GM12891 (cell line): ENCODE measurements at regions not wholly inside any gene's neighbourhood (a gene's known extent, or its start where the extent isn't known, plus 50 kb on each side); places are given as distances from the start of the nearest gene placed in this dataset.

Experiments used
- DNase-seq: peaks from one replicate; pipeline ENCODE4 v3.0.0; 2011; ENCODE audit warnings: low spot score; ENCODE audit not compliant: insufficient read length
- FAIRE-seq: peaks from 2 replicates; lab custom pipeline; 2011; peaks lifted over from hg19 to GRCh38; lab: Jason Lieb, UNC
- PAX5 ChIP-seq: IDR thresholded peaks from 2 replicates; pipeline ENCODE4 v1.6.1; 2011; ENCODE audit warnings: low read length, moderate library complexity, mild to moderate bottlenecking; ENCODE audit not compliant: insufficient read depth, severe bottlenecking
- POLR2A ChIP-seq: IDR thresholded peaks from 2 replicates; pipeline ENCODE4 v1.6.1; 2011; ENCODE audit warnings: low read depth, low read length, control low read depth
- POLR2AphosphoS5 ChIP-seq: IDR thresholded peaks from 2 replicates; pipeline ENCODE4 v1.6.1; 2011; ENCODE audit warnings: low read depth, low read length, control low read depth
- POU2F2 ChIP-seq: IDR thresholded peaks from 2 replicates; pipeline ENCODE4 v1.6.1; 2011; ENCODE audit warnings: low read depth, mild to moderate bottlenecking, control low read depth, low read length, moderate library complexity
- SPI1 ChIP-seq: IDR thresholded peaks from 2 replicates; pipeline ENCODE4 v1.6.1; 2011; ENCODE audit warnings: low read depth, low read length, control low read depth
- TAF1 ChIP-seq: IDR thresholded peaks from 2 replicates; pipeline ENCODE4 v1.6.1; 2011; ENCODE audit warnings: low read depth, low read length, control low read depth

- TF ChIP-seq POU2F2: no peak
- DNase-seq (no peak), FAIRE-seq (no peak)
Observed at GRCh38 chr2:133733901-133734255, 165.6 kb upstream of the NCKAP5 start.

GRCh38 chr2:133734716-133735495 lies 166.6 kb upstream of the NCKAP5 start:
- FAIRE-seq (no peak), DNase-seq (no peak)
- TF ChIP-seq POLR2A (no peak), SPI1 (no peak), POLR2AphosphoS5 (no peak), PAX5 (no peak), TAF1 (no peak)

GRCh38 chr2:133736674-133737073 lies 168.4 kb upstream of the NCKAP5 start:
- no peak for TF ChIP-seq POLR2AphosphoS5
- TF ChIP-seq SPI1: no peak
- no peak for TF ChIP-seq TAF1
- no peak for TF ChIP-seq PAX5
- TF ChIP-seq POLR2A: no peak
- TF ChIP-seq POU2F2: no peak
- FAIRE-seq (no peak), DNase-seq (no peak)

- TF ChIP-seq SPI1: no peak
- TF ChIP-seq POLR2AphosphoS5: no peak
- no peak for TF ChIP-seq PAX5
- no peak for TF ChIP-seq TAF1
- no peak for TF ChIP-seq POLR2A
- TF ChIP-seq POU2F2: no peak
- FAIRE-seq (no peak), DNase-seq (no peak)
Observed at GRCh38 chr2:133737242-133737993, 169.2 kb upstream of the NCKAP5 start.

GRCh38 chr2:133739039-133739438 lies 170.8 kb upstream of the NCKAP5 start:
- FAIRE-seq: no peak
- TF ChIP-seq TAF1: no peak
- no peak for TF ChIP-seq POU2F2
- no peak for TF ChIP-seq PAX5
- TF ChIP-seq POLR2AphosphoS5: no peak
- no peak for TF ChIP-seq POLR2A
- TF ChIP-seq SPI1: no peak
- no peak for DNase-seq

GRCh38 chr2:133740500-133740899 lies 172.2 kb upstream of the NCKAP5 start:
- DNase-seq: no peak
- TF ChIP-seq POU2F2: no peak
- TF ChIP-seq SPI1: no peak
- TF ChIP-seq PAX5: no peak
- no peak for TF ChIP-seq POLR2AphosphoS5
- TF ChIP-seq TAF1: no peak
- no peak for TF ChIP-seq POLR2A
- no peak for FAIRE-seq

GRCh38 chr2:133748007-133748700 lies 179.9 kb upstream of the NCKAP5 start:
- no peak for FAIRE-seq
- TF ChIP-seq TAF1 (no peak), POU2F2 (no peak), POLR2A (no peak), SPI1 (no peak), POLR2AphosphoS5 (no peak), PAX5 (no peak)
- DNase-seq: no peak

GRCh38 chr2:133753665-133754064 lies 185.4 kb upstream of the NCKAP5 start:
- FAIRE-seq (no peak), DNase-seq (no peak)
- TF ChIP-seq POU2F2 (no peak), POLR2A (no peak), POLR2AphosphoS5 (no peak), PAX5 (no peak), TAF1 (no peak), SPI1 (no peak)

GRCh38 chr2:133755480-133756300 lies 187.4 kb upstream of the NCKAP5 start:
- TF ChIP-seq PAX5 (no peak), POLR2A (no peak), SPI1 (no peak), TAF1 (no peak), POLR2AphosphoS5 (no peak), POU2F2 (no peak)
- no peak for FAIRE-seq
- DNase-seq: no peak

GRCh38 chr2:133756833-133757232 lies 188.6 kb upstream of the NCKAP5 start:
- FAIRE-seq (no peak), DNase-seq (no peak)

More at GRCh38 chr2:133756833-133757232, 188.6 kb upstream of the NCKAP5 start:
- TF ChIP-seq PAX5 (no peak), POLR2A (no peak), POU2F2 (no peak), SPI1 (no peak), TAF1 (no peak), POLR2AphosphoS5 (no peak)
